ACC112 (cell line): ENCODE measurements at regions not wholly inside any gene's neighbourhood (a gene's known extent, or its start where the extent isn't known, plus 50 kb on each side); places are given as distances from the start of the nearest gene placed in this dataset.

Experiments
- H2AFZ ChIP-seq: fragments of 200-600 bp; sonication (generic); one replicate; pipeline ENCODE4 v1.6.0; 2017; ENCODE audit warnings: antibody characterized with exemption, low read length; ENCODE audit not compliant: unreplicated experiment
- H3K27ac ChIP-seq: fragments of 200-600 bp; sonication (generic); 2 replicates; pipeline ENCODE4 v1.5.1; 2014; ENCODE audit warnings: low read depth, mild to moderate bottlenecking, antibody characterized with exemption, low read length, moderate library complexity
- H3K27me3 ChIP-seq: fragments of 200-600 bp; sonication (generic); 2 replicates; pipeline ENCODE4 v1.6.1; 2014; ENCODE audit warnings: mild to moderate bottlenecking, antibody characterized with exemption, low read length, moderate library complexity, mixed read lengths; ENCODE audit not compliant: insufficient read depth
- H3K36me3 ChIP-seq: fragments of 200-600 bp; sonication (generic); 2 replicates; pipeline ENCODE4 v1.6.1; 2016; ENCODE audit warnings: mild to moderate bottlenecking, antibody characterized with exemption, low read length, moderate library complexity, mixed read lengths; ENCODE audit not compliant: insufficient read depth
- H3K4me1 ChIP-seq: fragments of 200-600 bp; sonication (generic); one replicate; pipeline ENCODE4 v1.6.1; 2016; ENCODE audit warnings: low read length, mixed read lengths; ENCODE audit not compliant: insufficient read depth, unreplicated experiment, control insufficient read depth
- H3K4me3 ChIP-seq: fragments of 200-600 bp; sonication (generic); 2 replicates; pipeline ENCODE4 v1.5.1; 2014; ENCODE audit warnings: mild to moderate bottlenecking, low read depth, low read length
- H3K79me2 ChIP-seq: fragments of 200-600 bp; sonication (generic); one replicate; pipeline ENCODE4 v1.6.0; 2016; ENCODE audit warnings: low read length; ENCODE audit not compliant: control insufficient read depth, unreplicated experiment, insufficient read depth

DNA sequence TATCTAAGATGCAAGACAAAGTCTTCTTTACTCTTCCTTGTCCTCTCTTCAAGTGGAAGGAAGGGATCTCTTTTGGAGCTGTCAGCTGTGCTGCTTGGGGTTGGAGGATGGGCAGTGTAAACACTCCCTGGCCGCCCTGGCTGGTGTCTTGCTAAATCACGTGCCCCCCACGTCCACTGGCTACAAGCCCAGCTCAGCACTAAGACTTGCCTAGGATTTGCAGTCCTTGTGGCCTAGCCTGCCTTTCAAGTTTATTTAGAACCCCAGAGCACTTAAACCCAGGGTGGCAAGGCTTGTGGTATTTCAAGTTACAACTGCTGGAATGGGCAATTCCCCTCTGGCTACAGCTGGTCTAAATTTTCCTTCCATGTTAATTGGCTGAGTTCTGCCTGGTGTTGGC is 272.4 kb upstream of the MYO3A start:
- Histone ChIP-seq H3K27ac (no peak overlapping the region), H3K4me1 (no peaks in the 10 kb centered on the region), H3K79me2 (no peaks in the 10 kb centered on the region), H2AFZ (no peak overlapping the region), H3K36me3 (no peaks in the 10 kb centered on the region), H3K27me3 (no peaks in the 10 kb centered on the region), H3K4me3 (no peak overlapping the region)

DNA sequence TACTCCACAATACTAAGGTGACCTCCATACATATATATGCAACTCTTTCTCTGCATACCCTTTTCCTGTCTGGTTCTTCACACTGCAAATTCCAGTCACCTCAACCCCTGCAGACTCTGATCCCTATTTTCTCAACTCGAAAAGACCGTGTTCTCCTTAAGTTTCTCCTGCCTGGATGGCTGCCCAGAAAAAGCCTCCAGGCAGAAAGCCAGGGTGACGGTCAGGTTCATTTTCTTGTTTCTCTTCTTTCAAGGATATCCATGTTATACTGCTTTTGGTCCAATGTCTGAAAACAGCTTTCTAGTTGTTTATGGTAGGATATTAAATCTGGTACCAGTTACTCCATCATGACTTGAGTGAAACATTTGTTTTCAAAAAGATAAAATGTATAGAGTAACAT is 267.8 kb upstream of the MYO3A start:
- Histone ChIP-seq H2AFZ (no peak overlapping the region), H3K36me3 (no peaks in the 10 kb centered on the region), H3K4me1 (no peaks in the 10 kb centered on the region), H3K4me3 (no peak overlapping the region), H3K27me3 (no peaks in the 10 kb centered on the region), H3K79me2 (no peaks in the 10 kb centered on the region), H3K27ac (no peak overlapping the region)

DNA sequence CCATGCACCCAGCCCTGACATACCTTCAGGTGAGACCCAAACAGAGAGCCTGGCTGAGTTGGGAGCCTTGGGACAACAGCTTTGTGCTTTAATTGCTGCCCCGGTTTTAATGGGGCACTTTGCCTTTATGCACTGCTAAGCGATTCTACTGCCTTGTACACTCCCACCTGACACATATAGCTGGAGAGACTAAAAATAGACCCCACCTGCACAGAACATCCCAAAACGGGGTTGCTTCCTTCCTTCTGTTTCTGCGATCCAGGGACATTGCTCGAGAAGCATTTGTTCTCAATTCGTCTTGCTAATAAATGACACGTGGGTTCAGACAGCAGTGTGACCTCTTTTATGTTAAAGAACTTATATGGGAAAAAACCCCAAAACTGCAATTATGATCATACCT is 258.8 kb upstream of the MYO3A start:
- Histone ChIP-seq H3K27ac (no peak overlapping the region), H3K27me3 (no peaks in the 10 kb centered on the region), H2AFZ (no peak overlapping the region), H3K4me1 (no peaks in the 10 kb centered on the region), H3K36me3 (no peaks in the 10 kb centered on the region), H3K4me3 (no peak overlapping the region), H3K79me2 (no peaks in the 10 kb centered on the region)

DNA sequence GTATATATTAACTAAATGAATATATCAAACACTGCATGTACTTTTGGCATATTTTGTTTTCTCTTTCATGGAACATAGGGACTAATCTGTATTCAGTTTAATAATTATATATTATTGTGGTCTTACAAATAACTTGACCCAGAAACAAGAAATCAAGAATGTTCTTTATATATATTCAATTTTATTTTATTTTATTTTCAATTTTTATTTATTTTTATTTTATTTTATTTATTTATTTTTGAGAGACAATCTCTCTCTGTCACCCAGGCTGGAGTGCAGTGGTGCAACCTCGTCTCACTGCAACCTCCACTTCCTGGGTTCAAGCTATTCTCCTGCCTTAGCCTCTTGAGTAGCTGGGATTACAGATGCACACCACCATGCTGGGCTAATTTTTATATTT is 258.4 kb upstream of the MYO3A start:
- Histone ChIP-seq H3K4me3 (no peak overlapping the region), H3K79me2 (no peaks in the 10 kb centered on the region), H3K36me3 (no peaks in the 10 kb centered on the region), H3K4me1 (no peaks in the 10 kb centered on the region), H3K27ac (no peak overlapping the region), H3K27me3 (no peaks in the 10 kb centered on the region), H2AFZ (no peak overlapping the region)

DNA sequence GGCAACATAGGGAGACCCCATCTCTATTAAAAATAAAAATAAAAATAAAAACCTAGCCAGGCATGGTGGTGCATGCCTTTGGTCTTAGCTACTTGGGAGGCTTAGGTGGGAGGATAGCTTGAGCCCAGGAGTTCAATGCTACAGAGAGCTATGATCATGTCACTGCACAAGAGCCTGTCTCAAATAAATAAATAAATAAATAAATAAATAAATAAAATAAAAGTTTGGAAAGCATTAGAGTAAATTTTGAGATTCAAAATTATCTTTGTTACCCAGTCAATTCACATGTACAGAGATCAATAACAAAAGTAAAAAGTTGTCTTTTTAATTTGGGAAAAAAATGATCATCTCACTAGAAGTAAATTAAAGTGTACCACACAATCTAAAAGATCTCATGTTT is 255.8 kb upstream of the MYO3A start:
- Histone ChIP-seq H3K4me1 (no peaks in the 10 kb centered on the region), H2AFZ (no peak overlapping the region), H3K4me3 (no peak overlapping the region), H3K27me3 (no peaks in the 10 kb centered on the region), H3K79me2 (no peaks in the 10 kb centered on the region), H3K36me3 (no peaks in the 10 kb centered on the region), H3K27ac (no peak overlapping the region)

DNA sequence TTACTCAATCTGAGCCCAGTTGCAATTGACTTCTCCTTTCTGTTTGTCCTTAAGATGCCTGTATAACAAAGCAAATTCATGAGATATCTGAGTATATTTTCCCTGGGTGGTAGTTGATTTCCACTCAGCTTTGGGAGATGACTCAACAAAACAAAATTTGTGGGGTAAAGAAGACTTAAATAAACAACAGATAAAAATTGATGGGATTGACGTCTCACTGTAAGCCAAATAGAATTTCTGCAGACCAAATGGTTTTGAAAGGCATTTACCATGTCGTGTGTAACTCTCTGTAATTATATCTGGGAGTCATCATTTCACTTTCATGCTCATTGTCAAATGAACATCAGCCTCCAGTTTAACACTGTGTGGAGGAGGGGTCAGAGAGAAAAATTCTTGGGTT is 255.4 kb upstream of the MYO3A start:
- H3K27ac ChIP-seq, result no peak overlapping the region
- H3K36me3 ChIP-seq, result no peaks in the 10 kb centered on the region
- H3K4me1 ChIP-seq, result no peaks in the 10 kb centered on the region
- no peaks in the 10 kb centered on the region for H3K27me3 ChIP-seq
- no peak overlapping the region for H3K4me3 ChIP-seq
- no peaks in the 10 kb centered on the region for H3K79me2 ChIP-seq
- H2AFZ ChIP-seq, result no peak overlapping the region

DNA sequence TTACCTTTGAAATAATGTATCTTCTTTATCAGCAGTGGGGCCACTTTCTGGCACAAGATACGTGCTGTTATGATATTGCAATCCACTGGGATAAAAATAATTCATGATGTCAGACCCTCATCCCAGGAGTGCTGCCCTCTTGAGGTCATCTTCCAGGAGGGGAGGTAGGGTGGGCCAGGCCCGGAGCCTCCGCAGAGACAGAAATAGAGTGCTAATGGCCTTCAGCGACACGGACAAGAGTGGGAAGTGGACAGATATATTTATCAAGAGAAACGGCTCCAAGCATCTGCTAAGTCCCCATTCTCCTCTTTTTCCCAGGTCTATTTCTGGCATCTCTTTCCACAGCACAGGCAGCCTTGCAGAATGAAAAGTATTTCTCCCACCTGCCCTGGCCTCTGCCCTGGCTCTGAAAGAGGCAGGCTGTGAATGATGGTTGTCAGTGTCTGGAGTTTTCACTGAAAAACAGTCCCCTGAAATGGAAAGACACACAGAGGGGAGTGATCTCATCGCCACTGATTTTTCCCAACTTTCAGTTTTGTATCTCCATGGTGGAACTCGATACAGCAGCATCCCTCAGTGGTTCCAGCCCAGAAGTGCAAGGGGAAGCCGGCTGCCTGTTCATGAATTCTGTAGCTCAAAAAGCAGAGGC is 251.7 kb upstream of the MYO3A start:
- peak overlapping the region; percentile 86 for H2AFZ ChIP-seq

DNA sequence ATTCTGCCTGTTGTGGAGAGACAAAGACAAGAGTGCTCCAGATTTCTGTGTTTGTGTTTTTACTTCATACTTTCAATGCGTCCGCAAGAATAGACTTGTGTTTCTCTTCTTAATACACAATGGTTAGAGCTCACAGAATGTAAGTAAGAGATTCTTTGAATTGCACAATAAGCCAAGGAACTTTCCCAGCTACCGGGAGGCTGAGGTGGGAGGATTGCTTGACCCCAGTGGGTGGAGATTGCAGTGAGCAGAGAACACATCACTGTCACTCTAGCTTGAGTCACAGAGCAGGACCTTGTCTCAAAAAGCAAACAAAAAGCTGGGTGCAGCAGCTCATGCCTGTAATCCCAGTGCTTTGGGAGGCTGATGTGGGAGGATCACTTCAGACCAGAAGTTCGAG is 250.7 kb upstream of the MYO3A start:
- no peak overlapping the region for H3K4me3 ChIP-seq
- H3K4me1 ChIP-seq, result no peaks in the 10 kb centered on the region
- H2AFZ ChIP-seq, result no peak overlapping the region
- H3K36me3 ChIP-seq, result no peaks in the 10 kb centered on the region
- H3K27me3 ChIP-seq, result no peaks in the 10 kb centered on the region
- H3K27ac ChIP-seq, result no peak overlapping the region
- no peaks in the 10 kb centered on the region for H3K79me2 ChIP-seq

More for the DNA sequence above, 251.7 kb upstream of the MYO3A start:
- Histone ChIP-seq H3K36me3 (no peaks in the 10 kb centered on the region), H3K27me3 (no peaks in the 10 kb centered on the region), H3K27ac (no peak overlapping the region), H3K79me2 (no peaks in the 10 kb centered on the region), H3K4me3 (peak overlapping the region; percentile 65), H3K4me1 (no peaks in the 10 kb centered on the region)

DNA sequence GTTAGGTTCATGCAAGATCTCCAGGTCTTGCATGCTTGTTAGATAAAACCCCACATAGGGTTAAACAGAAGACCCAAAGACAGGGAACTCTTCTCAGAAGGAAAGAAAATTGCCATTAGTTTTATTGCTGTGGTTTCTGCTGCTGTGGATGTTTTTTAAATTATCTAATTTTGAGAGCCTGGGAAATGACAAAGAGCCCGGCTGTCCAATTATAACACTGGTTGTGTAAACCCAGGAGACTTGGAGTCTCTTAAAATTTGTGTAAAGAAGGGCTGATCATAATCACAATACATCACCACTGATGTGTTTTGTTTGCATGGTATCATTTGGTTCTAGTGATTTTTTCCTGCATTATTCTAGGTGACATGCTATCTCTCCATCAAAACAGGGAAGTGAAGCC is 246.5 kb upstream of the MYO3A start:
- Histone ChIP-seq H3K4me1 (no peaks in the 10 kb centered on the region), H2AFZ (no peak overlapping the region), H3K27ac (no peak overlapping the region), H3K36me3 (no peaks in the 10 kb centered on the region), H3K27me3 (no peaks in the 10 kb centered on the region), H3K79me2 (no peaks in the 10 kb centered on the region), H3K4me3 (no peak overlapping the region)

DNA sequence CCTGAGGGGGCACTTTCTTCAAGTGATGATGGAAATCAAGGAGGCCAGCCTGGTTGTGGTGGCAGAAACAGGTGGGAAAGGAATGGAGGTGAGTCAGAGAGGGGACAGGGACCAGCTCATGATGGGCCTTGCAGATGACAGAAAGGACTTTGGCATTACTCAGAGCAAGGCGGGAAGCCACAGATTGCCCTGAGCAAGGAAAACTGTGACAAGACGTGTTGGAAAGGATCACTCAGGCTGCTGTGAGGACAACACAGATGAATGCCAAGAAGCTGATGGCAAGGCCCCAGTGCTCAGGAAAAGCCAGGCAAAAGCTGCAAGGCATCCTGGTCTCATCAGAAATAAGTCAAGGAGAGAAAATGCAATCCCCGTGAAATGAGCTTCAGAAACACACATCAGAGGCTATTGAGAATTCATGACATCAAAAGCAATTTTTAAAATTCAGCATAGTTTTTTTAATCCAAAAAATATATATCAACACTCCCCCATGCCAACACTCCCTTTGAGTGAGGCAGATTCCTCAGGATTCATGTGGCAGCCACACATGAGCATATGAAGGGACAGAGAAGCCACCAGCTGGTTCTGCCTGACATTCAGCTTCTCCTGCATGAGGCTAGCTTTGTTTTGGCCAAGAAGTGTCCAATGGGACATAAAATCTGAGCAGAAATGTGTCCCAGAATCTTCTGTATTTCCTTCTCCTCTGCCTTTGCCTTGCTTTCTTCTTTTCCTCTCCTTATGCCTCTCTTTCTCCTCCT is 244.5 kb upstream of the MYO3A start:
- H2AFZ ChIP-seq, result no peak overlapping the region
- H3K79me2 ChIP-seq, result no peaks in the 10 kb centered on the region
- no peaks in the 10 kb centered on the region for H3K4me1 ChIP-seq
- no peak overlapping the region for H3K4me3 ChIP-seq
- no peaks in the 10 kb centered on the region for H3K36me3 ChIP-seq
- no peak overlapping the region for H3K27ac ChIP-seq
- no peaks in the 10 kb centered on the region for H3K27me3 ChIP-seq

DNA sequence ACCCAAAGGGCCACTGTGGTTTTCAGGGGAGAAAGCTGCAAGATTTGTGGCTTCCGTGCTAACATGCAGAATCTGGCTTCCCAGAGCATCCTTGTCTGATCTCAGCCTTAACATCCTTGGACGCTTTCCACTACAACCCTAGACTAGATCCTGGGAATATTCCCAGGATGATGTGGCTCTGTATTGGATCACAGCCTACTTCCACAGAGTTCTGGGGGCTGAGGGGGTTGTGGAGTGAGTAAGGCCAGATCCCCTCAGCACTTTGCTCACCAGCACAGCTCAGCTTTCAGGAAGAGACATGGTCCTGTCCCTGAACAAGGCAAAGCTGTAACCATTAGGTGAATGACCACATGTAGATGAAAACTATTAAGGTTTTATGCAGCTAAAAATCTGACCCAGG is 241.3 kb upstream of the MYO3A start:
- H3K4me3 ChIP-seq, result no peak overlapping the region
- H3K4me1 ChIP-seq, result no peaks in the 10 kb centered on the region
- no peaks in the 10 kb centered on the region for H3K36me3 ChIP-seq
- no peak overlapping the region for H2AFZ ChIP-seq
- no peak overlapping the region for H3K27ac ChIP-seq
- no peaks in the 10 kb centered on the region for H3K27me3 ChIP-seq
- no peaks in the 10 kb centered on the region for H3K79me2 ChIP-seq
